Fibroblast of peridontal ligament (primary cell): ENCODE measurements at regions not wholly inside any gene's neighbourhood (a gene's known extent, or its start where the extent isn't known, plus 50 kb on each side); places are given as distances from the start of the nearest gene placed in this dataset.

Source experiments
- DNase-seq: peaks from one replicate; pipeline ENCODE4 v3.0.0-alpha.2; 2010; ENCODE audit errors: extremely low read depth

DNA sequence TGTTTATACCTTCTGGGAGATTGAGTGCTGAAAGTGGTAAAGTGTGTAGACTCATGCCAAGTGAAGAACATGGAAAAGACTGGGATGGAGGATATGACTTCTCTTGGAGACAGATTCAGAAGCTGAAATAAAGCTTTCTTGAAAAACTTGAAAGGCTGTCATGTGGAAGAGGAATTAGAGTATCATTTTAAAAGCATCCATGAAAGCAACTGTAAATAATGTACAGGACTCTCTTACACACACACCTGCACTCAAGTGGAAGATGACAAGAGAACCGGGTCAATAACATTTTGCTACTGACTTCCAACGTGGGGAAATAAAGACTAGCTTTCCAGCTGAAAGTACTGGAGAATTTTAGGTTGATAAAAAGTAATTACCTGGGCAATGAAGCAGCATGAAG, 658.2 kb downstream of the TDRD15 start:
- DNase-seq = no peak

DNA sequence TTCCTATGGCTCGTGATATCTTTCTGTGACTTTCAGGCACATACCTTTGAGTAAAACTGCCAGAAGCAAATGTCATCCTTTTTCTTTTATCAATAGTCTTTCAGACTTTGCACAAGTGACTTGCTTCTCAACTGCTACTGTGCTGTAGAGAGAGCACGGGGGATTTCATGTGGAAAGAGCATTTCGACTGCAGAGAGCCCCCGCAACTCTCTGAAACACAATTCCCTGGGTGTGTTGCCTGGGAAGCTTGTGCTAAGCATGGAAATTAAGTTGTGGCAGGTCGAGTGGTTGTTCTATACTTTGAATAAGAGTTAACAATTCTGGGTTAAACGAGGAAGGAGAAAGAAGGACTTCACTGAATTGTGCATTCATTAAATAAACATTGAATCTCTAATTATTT, 659.1 kb downstream of the TDRD15 start:
- DNase-seq = no peak

DNA sequence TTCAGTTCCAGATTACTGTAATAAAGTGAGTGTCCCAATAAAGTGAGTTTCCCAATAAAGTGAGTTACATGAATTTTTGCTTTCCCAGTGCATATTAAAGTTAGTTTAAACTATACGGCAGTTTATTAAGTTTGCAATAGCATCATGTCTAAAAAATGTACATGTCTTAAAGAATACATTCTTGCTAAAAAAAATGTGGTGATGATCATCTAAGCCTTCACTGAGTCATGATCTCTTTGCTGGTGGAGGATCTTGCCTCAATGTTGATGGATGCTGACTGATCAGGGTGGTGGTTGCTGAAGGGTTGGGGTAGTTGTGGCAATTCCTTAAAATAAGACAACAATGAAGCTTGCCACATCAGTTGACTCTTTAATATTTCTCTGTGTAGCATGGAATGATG, 664.2 kb downstream of the TDRD15 start:
- peak; percentile 50 for DNase-seq

DNA sequence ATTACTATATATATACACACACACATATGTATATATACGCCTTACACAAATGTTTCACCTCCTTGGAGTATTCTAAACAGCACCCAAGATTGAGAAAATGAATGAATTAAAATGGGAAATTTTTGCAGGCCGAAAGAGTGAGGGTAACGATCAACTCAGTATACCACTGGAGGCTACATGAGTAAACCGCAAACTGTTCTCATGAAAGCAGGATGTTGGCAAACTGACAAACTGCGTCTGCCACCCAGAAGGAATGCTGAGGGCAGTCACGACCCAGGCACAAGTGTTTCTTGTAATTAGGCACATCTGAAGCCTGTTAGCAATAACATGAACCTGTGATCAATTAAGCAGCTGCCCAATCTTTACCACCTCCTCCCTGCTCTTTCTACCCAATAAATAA, 666.5 kb downstream of the TDRD15 start:
- DNase-seq = peak; percentile 17

DNA sequence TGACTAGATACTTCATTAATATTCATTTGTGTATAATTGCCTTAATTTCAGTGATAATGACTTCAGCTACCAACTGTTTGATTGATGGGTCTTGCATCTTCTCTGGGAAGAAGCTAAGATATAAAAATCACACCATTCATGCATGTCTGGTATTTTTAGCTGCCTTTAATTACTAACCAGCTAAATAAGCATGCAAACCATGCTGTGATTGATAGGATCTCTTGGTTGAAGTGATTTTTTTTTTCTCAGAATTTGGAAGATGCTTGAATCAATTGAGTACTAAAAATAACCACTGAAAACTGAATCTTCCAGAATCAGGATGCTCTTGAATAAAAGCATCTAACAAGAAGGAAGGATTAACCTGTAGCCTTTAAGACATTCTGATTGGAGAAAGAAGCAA, 668.8 kb downstream of the TDRD15 start:
- DNase-seq = no peak

DNA sequence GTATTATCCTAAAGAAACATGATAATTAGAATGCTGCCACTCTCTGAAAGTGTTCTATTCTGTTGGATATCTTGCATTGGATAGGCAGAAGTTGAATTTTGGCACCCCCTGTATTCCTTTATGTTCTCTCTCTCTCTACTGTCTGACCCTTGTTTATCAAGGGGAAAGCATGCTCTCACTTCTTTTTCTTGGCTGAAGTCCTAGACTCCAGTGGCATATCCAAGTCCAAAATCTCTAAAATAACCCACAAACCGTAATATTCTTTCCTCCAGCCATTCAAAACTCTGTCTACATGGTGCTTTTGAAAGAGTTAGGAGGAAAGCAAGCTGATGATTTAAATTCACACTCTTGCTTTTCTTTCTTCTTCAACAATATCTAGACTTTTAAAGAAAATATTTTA, 669.7 kb downstream of the TDRD15 start:
- peak; percentile 23 for DNase-seq

DNA sequence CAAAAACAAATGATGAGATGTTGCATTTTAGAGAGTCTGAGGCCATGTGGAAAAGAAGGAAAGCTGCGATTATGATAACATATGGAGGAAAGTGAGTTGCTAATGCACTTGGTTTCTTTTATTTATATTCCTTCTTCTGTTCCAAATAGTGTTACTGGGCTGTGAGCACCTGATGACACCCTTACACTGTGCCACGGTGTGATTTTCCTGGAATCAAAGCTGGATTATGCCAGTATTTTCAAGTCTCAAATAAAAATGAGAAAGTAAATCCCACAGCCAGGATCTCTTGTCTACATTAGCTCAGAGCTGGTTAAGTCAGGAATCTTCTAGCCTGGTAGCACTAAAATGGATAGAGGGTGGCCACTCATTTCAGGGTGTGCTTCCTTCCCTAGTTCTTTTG, 670.8 kb downstream of the TDRD15 start:
- no peak for DNase-seq

DNA sequence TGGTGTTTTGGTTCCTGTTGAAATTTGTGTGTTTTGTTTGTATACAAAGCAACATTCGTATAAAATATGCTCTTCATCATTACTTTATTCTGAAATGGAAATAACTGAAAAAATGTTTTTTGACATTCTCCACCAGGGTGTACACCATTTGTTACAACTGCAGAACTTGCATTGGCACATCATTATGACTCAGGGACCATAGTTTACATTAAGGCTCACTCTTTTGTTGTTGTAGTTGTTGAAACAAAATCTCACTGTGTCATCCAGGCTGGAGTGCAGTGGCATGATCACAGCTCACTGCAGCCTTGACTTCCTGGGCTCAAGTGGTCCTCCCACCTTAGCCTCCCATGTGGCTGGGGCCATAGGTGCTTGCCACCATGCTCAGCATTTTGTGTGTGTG, 676.6 kb downstream of the TDRD15 start:
- no peak for DNase-seq

DNA sequence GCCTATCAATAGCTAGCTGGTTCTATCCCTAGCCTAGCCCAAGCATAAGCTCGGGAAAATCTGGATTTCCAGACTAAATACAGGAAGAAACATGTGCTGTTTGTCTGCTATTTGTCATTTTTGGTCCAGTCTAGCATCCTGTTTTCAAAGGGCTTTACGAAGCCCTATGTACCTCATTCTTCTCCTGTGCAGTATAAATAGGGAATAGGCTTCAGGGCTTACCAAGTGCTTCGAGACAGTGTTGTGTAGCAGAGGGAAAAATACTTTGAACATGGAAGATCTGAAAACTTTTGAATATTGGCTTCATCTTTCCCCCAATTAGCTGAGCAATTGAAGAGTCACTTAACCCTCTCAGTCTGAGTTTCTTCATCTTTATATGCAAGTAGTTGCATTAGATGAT, 679.8 kb downstream of the TDRD15 start:
- no peak for DNase-seq

DNA sequence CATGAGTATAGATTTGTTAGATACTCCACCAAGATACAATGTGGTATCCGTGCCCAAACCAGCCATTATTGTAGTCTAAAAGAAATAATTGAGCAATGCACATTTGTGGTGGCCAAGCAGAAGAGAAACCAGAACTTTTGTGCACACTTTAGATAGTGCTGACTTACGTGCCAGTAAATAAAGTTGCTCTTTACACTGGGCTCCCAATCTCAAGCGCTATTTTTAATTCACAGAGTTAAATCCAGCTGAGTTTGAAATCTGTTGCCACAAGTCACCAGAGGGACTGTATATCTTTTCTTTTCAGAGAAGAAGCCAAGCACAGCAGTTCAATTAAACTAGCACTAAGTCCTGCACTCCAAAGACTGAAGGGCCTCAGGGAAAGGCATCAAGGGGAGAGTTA, 680.4 kb downstream of the TDRD15 start:
- no peak for DNase-seq

DNA sequence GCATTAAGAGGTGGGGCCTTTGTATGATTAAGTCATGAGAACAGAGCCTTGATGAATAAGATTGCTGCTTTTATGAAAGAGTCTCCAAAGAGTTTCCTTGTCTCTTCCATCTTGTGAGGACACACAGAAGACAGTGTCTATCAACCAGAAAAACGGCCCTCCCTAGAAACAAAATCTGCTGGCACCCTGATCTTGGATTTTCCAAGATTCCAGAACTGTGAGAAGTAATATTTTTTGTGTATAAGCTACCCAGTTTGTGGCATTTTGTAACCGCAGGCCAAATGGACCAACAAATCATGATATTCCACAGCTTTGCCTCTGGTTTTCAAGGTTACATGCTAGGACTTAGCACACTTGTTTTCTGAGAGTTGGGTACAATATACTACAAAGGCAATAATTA, 687.8 kb downstream of the TDRD15 start:
- DNase-seq = no peak

DNA sequence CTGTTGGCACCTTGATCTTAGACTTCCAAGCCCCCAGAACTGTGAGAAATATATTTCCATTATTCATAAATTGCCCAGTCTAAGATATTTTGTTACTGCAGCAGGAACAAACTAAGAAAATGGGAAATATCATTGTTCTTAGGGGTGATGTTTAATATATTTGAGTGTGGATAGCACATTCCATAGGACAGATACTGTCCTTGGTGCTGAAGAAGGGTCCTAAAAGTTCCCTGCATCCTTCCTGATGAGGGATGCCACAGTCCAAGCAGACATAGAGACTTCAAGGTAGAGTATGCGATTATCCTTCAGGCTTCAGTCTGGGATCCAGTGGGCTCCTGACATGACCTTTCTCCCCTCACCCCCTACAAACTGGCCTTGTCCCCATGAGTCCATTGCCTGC, 689.0 kb downstream of the TDRD15 start:
- no peak for DNase-seq

DNA sequence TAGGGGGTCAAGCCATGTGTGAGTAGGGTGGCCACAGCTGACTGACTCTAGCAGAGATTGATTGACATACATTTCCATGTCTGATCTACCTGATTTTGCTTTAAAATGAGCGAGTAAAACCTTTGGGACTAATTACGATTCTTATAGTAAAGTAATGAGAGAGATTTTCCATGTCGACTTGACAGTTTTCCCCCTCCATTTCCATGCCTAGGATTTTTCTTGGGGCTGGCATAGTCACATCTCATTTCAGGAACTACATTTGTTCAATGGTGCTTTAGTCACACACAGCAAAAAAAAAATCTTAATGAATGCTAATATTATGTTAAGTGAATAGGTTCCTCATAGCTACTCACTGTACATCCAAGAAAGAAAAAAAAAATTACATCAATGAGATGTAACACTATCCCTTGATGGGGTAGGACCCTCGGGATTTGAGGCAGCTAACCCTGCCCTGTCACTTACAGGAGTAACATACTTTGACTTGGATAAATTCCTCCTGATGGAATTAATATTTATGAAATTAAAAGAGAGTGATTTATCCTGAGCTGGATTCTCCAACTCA, 690.9 kb downstream of the TDRD15 start:
- no peak for DNase-seq

DNA sequence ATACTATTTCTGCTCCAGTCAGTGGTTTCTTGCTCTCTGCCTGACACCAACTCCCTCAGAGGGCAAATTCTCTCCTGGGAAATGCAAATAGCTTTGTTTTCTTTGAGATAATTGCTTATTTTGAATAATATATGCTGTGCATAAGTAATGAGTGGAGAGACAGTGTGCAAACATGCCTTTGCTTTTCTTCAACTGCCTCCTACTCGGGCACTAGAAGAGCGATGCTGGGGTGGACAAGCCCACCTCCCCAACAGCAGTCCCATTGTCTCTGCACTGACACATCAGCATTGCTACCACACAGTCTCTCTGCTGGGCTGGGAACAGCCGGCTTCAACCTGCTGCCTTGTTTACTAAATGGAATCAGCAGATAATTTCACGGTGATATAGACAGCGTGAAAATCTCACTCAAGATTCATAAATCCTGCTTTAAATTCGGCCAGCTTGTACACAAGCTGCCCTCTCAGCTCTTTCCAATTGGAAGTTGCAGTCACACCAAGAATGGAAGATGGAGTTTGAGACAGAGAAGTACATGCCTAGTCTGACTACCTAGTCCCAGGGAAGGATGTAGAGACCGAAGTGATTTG, 694.5 kb downstream of the TDRD15 start:
- no peak for DNase-seq

DNA sequence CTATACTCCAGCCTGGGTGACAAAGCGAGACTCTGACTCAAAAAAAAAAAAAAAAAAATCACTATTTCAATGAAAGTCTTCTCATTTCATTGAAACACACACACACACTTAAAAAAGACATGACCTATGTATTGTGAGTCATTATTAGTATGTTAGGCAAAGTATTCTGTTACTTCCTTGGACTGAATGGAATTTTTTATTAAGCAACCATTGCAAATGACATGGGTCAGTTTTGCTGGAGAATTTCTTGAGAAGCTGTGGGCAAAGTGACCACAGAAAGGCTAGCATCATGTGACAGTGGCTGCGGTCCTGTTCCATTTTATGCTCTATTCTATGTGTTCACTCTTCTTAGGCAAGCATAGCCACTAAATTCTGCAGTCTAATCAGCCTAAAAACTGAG, 695.7 kb downstream of the TDRD15 start:
- peak; percentile 22 for DNase-seq

DNA sequence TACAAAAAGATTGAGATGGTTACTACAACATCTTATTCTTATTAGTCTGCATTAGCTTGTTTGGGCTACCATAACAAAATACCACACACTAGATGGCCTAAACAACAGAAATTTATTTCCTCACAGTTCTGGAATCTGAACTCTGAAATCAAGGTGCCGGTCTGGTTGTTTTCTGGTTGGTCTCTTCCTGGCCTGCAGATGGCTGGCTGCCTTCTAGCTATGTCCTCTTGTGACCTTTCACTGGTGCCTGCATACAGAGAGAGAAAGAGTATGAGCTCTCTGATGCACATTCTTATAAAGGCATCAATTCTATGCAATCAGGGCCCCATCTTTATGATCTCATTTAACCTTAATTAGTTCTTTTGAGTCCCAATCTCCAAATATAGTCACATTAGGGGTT, 696.5 kb downstream of the TDRD15 start:
- no peak for DNase-seq

DNA sequence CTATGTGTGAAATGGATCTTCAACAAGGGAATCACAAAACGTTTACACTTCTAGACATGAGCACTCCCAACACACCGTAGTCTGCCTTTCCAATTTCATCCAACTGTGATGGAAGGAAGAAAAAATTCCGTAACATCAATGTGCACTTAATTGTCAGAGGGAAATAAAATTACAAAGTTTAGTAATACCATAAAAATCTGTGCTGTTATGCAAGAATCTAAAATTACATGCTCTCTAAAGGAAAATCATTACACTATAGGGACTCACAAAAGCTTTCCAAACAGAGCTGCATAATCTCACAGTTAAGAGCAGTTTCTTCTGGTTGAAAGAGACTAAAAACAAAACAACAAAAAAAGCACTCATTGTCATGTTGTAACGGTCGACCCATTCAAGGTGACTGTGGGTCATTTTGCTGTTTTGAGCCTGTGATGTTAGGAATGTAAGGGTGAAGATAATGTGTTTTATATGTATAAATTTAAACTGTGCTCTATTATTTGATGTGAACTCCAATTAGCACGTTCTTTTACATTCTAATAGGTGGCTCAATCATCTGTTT, 698.0 kb downstream of the TDRD15 start:
- DNase-seq = peak; percentile 56

DNA sequence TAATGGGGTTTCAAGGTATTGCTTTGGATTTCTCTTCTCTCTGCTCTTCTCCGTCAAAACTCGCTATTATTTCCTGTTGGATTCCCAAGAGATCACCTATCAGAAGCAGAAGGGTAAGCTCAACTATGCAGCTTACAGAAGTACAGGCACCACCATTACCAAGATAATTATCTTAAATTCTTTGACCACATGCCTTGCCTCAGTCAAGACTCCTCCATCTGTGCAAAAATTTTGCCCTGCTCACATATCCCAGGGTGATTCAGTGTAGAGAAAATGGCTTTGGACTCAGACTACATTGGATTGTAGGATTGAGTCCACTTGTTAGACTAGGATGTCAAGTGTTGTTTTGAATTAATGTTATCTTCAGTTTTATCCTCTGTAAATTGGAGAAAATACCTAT, 698.7 kb downstream of the TDRD15 start:
- no peak for DNase-seq

DNA sequence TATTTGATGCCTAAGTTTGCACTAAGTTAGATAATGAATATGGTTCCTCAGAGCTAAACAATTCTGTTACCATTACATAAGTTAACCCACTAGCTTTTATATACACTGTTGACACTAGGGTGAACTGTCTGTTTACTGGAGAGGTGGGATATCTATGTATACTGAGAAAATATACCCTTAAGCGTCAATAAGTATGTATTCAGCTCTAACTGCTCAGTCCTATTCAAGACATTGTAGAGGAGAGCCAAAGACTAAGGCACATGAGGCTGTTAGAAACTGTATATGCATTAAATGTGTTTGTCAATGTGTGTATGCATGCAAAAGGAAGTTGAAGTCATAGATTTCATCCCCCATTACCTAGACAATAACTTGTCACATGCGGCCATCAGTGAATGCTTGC, 710.0 kb downstream of the TDRD15 start:
- DNase-seq = no peak

DNA sequence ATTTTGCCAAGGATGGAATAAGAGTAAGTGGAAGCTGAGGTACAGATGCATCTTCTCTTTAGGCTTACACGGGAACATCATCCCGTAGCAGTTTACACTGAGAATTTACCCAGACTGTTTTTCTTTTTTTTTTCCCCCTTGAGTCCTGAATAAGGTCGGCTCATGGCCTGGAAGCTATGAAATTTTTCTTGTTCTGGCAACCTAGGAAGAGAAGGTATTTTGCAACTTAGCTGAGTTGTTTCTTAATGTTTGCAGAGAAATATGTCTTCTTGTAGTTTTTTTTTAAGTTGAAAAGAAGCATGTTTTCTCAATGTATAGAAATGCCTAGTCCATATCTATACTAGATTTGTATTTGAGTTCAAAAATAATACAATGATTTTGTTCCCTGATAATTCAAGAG, 712.5 kb downstream of the TDRD15 start:
- DNase-seq = peak; percentile 55

DNA sequence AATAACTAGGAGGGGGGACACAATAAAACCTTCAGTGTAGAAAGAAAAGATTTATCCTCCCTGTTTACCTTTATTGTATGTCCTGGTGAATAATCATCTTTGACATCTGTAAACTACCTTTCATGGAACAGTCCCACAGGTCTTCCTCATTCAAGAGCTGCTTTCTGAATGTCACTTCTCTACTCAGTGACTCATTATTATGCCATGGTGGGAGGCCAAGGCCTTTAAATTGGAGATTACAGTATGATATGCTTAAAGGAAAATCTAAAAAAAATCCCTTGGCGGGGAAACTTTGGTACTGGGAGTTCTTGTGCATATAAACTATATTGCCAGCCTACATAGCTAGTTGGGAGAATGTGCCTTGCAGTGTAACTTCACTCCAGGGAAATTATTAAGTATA, 713.0 kb downstream of the TDRD15 start:
- DNase-seq = no peak

DNA sequence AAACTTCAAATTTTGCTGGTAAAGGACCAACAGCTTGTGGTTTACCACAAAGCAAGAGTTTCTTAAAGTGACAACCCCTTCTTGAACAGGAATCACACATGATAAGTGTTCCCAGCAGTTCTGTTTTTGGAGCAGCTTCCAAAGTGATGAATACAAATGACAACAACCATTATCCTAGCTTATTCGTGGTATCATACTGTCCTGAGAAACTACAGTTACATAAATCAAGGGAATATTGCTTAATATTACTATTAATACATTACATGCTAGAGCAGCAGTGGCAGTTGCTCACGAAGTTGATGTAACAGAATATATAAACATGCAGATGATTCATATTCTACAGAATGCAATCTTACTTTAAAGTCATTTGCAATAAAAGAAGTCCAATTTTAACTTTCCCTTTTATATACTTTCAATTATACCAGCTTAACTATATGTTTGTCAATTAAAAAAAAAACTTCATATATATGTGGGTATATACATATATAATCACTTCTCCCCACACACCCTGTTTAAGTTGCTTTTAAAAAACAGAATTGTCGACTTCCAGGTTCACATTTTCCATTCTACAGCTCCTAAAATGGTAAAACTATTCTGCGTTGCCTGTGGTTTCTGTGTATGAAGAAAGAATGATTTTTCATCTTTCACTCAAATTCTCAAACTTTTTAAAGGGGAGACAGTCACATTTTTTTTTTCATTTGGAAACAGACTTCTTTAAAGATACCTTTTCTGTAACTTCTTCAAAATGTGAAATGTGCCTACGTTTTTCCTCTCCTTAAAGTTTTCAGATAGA, 713.6 kb downstream of the TDRD15 start:
- peak; percentile 83 for DNase-seq

DNA sequence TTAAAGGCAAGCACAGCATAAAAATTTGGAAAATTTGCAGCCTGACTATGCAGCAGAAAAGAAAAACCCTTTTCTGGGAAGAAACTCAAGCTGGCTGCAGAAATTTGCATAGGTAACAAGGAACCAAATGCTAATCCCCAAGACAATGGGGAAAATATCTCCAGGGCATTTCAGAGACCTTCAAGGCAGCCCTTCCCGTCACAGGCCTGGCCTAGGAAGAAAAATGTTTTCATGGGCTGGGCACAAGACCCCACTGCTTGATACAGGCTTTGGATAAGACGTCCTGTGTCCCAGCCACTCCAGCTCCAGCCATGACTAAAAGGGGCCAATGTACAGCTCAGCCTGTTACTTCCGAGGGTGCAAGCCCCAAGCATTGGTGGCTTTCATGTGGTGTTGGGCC, 717.6 kb downstream of the TDRD15 start:
- no peak for DNase-seq
